NOMO-1 treated with dmso at 0.1 percent for 144 hours (cell line): ENCODE measurements at regions not wholly inside any gene's neighbourhood (a gene's known extent, or its start where the extent isn't known, plus 50 kb on each side); places are given as distances from the start of the nearest gene placed in this dataset.

Source experiments
- DNase-seq: peaks from one replicate; lab custom pipeline; 2025; ENCODE audit not compliant: unreplicated experiment; lab: John Stamatoyannopoulos, UW

- DNase-seq = no peak
Measured at GRCh38 chr9:28782630-28783029, 1209.3 kb upstream of the C9orf72 start.

GRCh38 chr9:28792716-28793115 lies 1219.4 kb upstream of the C9orf72 start:
- DNase-seq = no peak

DNA sequence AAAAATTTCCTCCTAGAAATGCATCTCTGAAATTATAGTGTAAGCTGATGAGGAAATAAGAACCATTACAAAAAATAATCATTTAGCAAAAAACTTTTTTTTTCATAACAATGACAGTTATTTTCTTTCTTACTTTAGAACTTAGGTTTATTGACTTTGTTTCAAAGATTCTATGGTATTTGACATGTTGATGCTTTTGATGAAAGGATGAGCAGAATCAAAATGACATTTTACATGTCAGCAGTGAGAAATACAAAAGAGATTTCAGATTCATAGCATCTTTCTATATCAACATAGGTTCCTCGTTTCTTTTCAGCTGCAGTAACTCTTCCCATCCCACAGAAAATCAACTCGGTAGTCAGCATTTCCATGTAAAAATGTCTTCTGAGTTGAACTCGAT lies 1226.6 kb upstream of the C9orf72 start:
- no peak for DNase-seq

GRCh38 chr9:28801144-28801799 lies 1228.0 kb upstream of the C9orf72 start:
- no peak for DNase-seq

DNA sequence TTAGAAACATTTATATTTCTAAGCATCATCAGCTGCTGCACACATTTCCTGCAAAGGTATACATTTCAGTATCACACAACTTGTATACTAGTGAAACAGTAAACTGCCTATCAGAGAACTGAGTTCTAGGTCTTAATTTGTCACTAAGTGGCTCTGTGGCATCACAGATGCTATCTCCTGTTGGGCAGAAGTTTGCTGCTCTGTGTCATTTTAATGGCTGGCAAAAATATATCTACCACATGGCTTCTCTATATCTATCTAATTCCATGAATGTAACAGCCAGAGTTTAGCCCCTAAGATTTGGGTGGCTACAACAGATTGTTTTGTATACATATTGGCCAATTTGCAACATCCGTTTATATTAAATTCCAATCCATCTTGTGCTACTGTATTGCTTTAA lies 1231.9 kb upstream of the C9orf72 start:
- DNase-seq = no peak

DNA sequence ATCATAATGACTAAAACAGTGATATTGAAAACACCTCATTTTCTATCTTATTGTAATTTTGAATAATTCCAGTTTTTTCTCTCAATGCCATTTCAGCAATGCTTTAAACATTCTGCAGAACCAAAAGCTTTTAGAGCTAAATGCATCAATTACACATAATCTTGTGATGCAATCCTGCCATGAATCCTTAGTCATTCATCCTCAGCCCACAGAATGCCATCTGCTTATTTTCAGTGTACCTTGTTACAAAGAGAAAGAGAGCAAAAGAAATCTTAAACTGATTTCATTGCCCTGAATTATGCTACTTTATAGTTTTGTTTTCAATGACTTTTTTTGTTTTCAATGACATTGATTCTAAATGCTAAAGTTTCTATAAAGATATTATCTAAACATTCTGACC lies 1234.8 kb upstream of the C9orf72 start:
- no peak for DNase-seq

- no peak for DNase-seq
Measured at GRCh38 chr9:28810388-28811075, 1237.3 kb upstream of the C9orf72 start.

GRCh38 chr9:28820741-28821140 lies 1247.5 kb upstream of the C9orf72 start:
- DNase-seq = no peak

GRCh38 chr9:28821240-28821639 lies 1248.0 kb upstream of the C9orf72 start:
- no peak for DNase-seq

GRCh38 chr9:28824432-28824963 lies 1251.2 kb upstream of the C9orf72 start:
- DNase-seq = no peak

- DNase-seq = no peak
Measured at GRCh38 chr9:28832168-28832770, 1259.0 kb upstream of the C9orf72 start.

- no peak for DNase-seq
Measured at GRCh38 chr9:28834156-28834555, 1260.9 kb upstream of the C9orf72 start.

GRCh38 chr9:28839778-28840430 lies 1266.6 kb upstream of the C9orf72 start:
- DNase-seq = no peak

DNA sequence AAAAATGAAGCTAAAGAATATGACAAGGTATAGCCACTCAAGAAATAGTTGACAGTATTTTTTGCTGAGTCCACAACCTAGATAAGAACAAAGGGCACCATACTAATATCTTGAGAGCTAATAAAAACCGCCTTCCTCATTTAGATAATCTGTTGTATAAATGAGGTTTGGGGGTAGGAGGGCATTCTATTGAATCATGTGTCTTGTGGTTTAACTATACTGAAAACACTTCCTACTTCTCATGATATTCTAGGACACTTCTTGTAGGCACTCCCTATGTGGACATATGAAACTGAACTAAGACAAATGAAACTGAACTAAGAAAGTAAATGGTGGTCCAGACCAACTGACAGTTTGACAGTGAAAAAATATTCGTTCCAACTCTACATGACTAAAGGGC lies 1268.5 kb upstream of the C9orf72 start:
- no peak for DNase-seq

- DNase-seq = no peak
Measured at GRCh38 chr9:28847331-28847730, 1274.0 kb upstream of the C9orf72 start.

DNA sequence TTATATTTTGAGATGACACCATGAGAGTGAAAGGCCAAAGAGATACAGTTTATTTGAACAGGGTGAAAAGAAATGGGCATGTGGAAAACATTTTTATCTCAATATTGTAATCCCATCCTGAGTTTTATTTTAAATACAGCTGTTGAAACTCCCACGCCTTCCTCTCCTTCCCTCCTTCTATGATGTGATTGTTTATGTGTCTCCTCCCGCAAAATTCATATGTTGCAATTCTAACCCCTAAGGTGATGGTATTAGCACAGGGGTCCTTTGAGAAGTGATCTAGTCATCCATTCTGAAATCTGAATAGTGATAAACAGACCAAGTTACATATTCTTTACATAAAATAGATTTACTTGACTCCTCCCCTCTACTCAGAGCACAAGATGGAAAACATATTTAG lies 1275.4 kb upstream of the C9orf72 start:
- DNase-seq = no peak

DNA sequence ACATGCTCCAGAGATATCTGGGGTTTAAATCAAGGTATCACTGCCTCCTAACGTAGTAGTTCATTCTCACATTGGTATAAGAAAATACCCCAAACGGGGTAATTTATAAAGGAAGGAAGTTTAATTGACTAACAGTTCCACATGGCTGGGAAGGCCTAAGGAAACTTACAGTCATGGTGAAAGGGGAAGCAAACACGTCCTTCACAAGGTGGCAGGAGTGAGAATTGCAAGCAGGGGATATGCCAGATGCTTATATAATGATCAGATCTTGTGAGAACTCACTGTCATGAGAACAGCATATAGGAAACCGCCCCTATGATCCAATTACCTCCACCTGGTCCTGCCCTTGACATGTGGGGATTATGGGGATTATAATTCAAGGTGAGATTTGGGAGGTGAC lies 1280.2 kb upstream of the C9orf72 start:
- no peak for DNase-seq

- DNase-seq = no peak
Measured at GRCh38 chr9:28866951-28867350, 1293.7 kb upstream of the C9orf72 start.

DNA sequence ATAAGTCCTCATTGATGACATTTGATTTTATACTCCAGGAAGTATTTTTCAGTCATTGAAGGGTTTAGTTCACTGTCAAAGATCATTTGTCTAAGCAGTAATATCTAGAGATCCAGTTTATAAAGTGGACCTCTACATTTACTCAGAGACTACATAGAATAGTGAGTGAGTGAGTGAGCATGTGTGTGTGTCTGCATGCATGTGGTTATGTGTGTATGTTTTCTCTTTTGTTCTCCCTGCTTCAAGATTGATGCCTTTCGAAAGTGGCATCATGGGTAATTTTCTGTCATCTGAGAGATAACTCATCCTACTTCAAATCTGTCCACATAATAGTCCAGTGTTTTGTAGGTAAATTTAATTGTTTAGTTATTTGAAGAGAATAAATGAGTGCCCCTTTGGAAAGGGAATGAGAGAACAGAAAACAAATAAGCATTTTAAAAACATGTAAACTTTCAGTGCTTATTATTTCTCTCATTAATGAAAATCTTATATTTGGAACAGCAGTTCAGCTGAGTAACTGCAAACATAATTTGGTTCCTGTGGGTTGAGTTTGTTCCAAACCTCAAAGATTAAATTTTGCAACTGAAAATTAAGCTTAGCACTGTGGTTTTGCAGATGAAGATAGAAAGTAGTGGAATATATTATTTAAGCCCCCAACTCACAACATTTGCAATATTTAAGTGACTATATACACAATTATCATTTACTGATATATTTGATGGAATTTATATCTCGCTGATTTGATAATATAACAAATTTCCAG lies 1295.1 kb upstream of the C9orf72 start:
- no peak for DNase-seq

DNA sequence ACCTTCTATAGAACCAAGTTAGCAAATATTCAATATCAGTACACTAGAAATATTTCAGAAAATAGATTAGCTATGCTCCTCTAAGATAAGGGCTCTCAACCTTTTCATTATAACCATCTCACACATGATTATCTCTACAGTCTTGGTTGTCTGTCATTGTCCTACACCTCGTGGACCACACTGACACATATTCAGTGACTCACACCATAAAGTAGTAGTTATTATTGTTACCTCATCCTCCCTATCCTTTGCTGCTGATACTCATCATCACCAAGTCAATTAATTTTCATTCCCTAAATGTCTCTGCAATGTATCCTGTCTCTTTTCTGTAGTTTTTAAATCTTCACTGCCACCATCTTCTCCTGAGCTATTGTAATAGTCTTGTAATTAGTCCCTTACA lies 1309.2 kb upstream of the C9orf72 start:
- DNase-seq = no peak

DNA sequence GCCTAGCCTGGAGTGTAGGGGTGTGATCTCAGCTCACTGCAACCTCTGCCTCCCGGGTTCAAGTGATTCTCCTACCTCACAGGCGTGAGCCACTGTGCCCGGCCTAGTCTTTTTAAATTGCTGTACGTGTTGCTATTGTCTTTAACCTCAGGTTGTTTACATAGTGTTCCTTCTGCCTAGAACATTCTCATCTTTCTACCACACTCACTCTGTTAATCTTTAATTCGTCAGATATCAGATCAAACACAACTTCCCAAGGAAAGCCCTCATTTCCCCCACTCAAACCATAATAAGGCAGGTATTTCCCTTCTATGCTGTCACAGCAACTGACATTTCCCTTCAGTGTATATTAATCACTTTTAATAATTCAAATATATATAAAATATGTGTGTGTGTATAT lies 1310.0 kb upstream of the C9orf72 start:
- DNase-seq = no peak
